ENCODE measurements at regions not wholly inside any gene's neighbourhood (a gene's known extent, or its start where the extent isn't known, plus 50 kb on each side); places are given as distances from the start of the nearest gene placed in this dataset.

- no peaks in the 10 kb centered on the region for H3K27me3 ChIP-seq (ENCODE audit: insufficient read depth, low read length)
- no peak overlapping the region for H2AFZ ChIP-seq (ENCODE audit: low read depth, low read length, poor library complexity, severe bottlenecking)
- no peak overlapping the region for H3K9ac ChIP-seq (ENCODE audit: low read length)
- DNase-seq (ENCODE audit: low read depth, low spot score): no peak
- ChIA-PET POLR2A (no interaction called here), CTCF (no interaction called here), RAD21 (ENCODE audit: low non-redundant PET in 1 of 2, low total read pairs in 2 of 2, uncharacterized antibody in 2 of 2, unreplicated experiment in 2 of 2) (no interaction called here)
- no peak for ATAC-seq
- no peaks in the 10 kb centered on the region for H3K79me2 ChIP-seq (ENCODE audit: insufficient read depth, low read length)
- H3K4me1 ChIP-seq (ENCODE audit: control insufficient read depth in 1 of 2, insufficient read depth in 2 of 2, low read length in 2 of 2): 0 out of 4 replicates have a peak, but pooled peaks cover 0 to 5% of the 10 kb centered on the region in 2 experiments
- no peak overlapping the region for H3K4me2 ChIP-seq (ENCODE audit: low read length)
- no peaks in the 10 kb centered on the region for H3K9me2 ChIP-seq (ENCODE audit: insufficient read depth)
- no peaks in the 10 kb centered on the region for H4K20me1 ChIP-seq (ENCODE audit: insufficient read depth)
- no TSS peak for BruUV-seq (replicated peaks)
- H3K27ac ChIP-seq (ENCODE audit: low read depth, low read length): no peak overlapping the region
- no peaks in the 10 kb centered on the region for H3K9me3 ChIP-seq (ENCODE audit: control insufficient read depth in 1 of 2, insufficient read depth in 1 of 2, low read depth in 1 of 2, low read length in 2 of 2)
- TF ChIP-seq SRF (IDR thresholded peaks at IDR 0.05; ENCODE audit: low read depth) (no peak), CBX3 (IDR thresholded peaks at IDR 0.05; ENCODE audit: low read depth) (no peak), CEBPB (IDR thresholded peaks at IDR 0.05; ENCODE audit: low read depth) (no peak), YY1 (IDR thresholded peaks at IDR 0.05; ENCODE audit: extremely low read depth, insufficient replicate concordance, low read depth, low read length) (no peak), REST (IDR thresholded peaks at IDR 0.05; ENCODE audit: low read depth) (no peak), TCF7L2 (IDR thresholded peaks at IDR 0.05; ENCODE audit: borderline replicate concordance, extremely low read depth, insufficient read depth, insufficient read length) (no peak), EGR1 (IDR thresholded peaks at IDR 0.05; ENCODE audit: low read depth) (no peak), EZH2 (IDR thresholded peaks at IDR 0.05) (no peak), ZNF274 (IDR thresholded peaks at IDR 0.05; ENCODE audit: low read depth, low read length) (no peak), SP1 (IDR thresholded peaks at IDR 0.05; ENCODE audit: low read depth) (no peak), SIN3A (IDR thresholded peaks at IDR 0.05; ENCODE audit: low read depth) (no peak), ZFX (IDR thresholded peaks at IDR 0.05) (no peak), JUND (IDR thresholded peaks at IDR 0.05) (no peak), POLR2A (IDR thresholded peaks at IDR 0.05; ENCODE audit: borderline replicate concordance, extremely low read depth, insufficient read depth, insufficient read length) (no peak), RAD21 (IDR thresholded peaks at IDR 0.05; ENCODE audit: low read depth) (no peak)
- TF ChIP-seq, protein P1, sequence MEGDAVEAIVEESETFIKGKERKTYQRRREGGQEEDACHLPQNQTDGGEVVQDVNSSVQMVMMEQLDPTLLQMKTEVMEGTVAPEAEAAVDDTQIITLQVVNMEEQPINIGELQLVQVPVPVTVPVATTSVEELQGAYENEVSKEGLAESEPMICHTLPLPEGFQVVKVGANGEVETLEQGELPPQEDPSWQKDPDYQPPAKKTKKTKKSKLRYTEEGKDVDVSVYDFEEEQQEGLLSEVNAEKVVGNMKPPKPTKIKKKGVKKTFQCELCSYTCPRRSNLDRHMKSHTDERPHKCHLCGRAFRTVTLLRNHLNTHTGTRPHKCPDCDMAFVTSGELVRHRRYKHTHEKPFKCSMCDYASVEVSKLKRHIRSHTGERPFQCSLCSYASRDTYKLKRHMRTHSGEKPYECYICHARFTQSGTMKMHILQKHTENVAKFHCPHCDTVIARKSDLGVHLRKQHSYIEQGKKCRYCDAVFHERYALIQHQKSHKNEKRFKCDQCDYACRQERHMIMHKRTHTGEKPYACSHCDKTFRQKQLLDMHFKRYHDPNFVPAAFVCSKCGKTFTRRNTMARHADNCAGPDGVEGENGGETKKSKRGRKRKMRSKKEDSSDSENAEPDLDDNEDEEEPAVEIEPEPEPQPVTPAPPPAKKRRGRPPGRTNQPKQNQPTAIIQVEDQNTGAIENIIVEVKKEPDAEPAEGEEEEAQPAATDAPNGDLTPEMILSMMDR (IDR thresholded peaks at IDR 0.05 in 2 of 3, conservative IDR thresholded peaks at IDR 0.05 in 1 of 3; ENCODE audit: borderline replicate concordance in 1 of 3, insufficient read depth in 1 of 3, low read depth in 2 of 3, low read length in 2 of 3): no peak
- no peaks in the 10 kb centered on the region for H3K36me3 ChIP-seq (ENCODE audit: control insufficient read depth in 1 of 2, insufficient read depth in 2 of 2, low read length in 2 of 2)
- H3K4me3 ChIP-seq (replicated peaks in 1 of 2; ENCODE audit: low read depth in 1 of 2, low read length in 2 of 2): no peak overlapping the region
- intact Hi-C loops (cut with micrococcal nuclease): no loop called here
Observed at GRCh38 chr6:15792842-15793241, 130.0 kb upstream of the DTNBP1 start.
